G401 (cell line): ENCODE measurements at regions not wholly inside any gene's neighbourhood (a gene's known extent, or its start where the extent isn't known, plus 50 kb on each side); places are given as distances from the start of the nearest gene placed in this dataset.

Source experiments
- DNase-seq: peaks from one replicate; pipeline ENCODE4 v3.0.0-alpha.2; 2015; ENCODE audit warnings: low spot score
- in situ Hi-C: cut with HindIII; loops from 2 replicates; pipeline ENCODE4 v1.10.0; 2016; ENCODE audit warnings: low sequenced_read_pairs, mixed read lengths

GRCh38 chr5:77948476-77948875 lies 172.3 kb upstream of the TBCA start:
- DNase-seq: no peak
- in situ Hi-C loops: no loop called here

DNA sequence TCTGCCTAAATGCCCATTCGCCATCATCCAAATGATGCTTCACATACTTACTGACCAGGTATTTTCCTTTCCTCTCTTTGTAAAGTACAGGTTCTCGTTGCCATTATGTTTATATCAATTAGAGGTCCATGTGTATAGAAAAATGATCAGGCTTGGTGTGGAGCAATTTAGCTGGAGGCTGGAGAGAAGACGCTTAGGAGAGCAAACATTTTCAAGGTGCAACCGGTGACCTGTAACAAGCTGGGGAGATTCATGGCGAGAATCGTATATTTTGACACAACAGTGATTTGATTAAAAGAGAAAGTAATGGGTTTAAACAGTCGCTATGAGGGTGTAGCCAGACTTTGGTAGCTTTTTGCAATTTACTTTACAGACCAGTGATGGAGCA lies 170.9 kb upstream of the TBCA start:
- DNase-seq: no peak
- in situ Hi-C loops: no loop called here

DNA sequence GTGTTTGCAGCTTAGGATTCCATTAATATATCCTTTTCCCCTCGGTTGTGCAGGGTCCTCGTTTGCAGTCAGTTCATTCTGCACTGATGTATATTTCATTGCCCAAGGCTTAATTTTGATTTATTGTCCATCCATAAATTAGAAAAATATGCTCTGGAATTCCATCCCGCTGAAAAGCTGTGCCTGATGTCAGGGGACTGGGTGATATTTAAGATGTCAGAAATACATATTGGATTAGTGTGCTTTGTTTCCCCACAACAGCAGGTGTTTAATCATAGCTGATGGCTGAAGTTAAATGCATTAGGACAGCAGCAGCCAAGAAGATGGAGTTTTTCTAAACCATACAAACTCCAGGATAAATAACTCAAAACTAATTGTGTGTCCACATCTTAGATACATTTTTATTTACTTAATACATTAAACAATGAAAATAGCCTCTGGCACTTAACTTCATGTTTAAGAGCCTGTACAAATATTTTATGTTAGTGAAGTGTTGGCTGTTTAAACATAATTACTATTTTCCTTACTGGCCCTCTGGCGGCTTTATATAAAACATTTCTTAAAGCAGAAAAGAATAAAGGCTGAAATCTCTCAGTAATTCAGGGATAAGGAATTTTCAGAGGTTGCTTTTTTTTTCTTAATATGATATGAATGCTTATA lies 170.4 kb upstream of the TBCA start:
- DNase-seq: no peak
- in situ Hi-C loops: no loop called here

DNA sequence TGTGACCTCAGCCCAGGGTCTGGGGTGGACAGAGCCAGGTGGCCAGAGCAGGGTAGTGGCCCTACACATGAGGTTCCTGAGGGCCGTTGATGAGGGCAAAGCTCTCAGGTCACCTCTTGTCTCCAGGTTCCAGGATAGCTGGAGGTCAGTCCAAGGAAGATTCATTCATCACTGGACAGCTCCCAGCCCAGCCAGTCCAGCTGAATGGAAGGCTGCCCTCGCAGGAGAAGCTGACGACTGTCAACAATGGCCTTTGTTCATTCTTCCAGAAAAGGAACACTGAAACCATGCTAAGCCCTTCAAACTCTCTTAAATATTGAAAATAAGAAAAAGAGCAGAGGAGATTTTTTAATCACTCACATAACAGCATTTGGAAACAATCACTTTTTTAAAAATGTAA lies 169.7 kb upstream of the TBCA start:
- in situ Hi-C loops: no loop called here
- no peak for DNase-seq

- in situ Hi-C loops: no loop called here
These were observed 168.7 kb upstream of the TBCA start for GRCh38 chr5:77944757-77945340.

GRCh38 chr5:77943851-77944250 lies 167.7 kb upstream of the TBCA start:
- DNase-seq: no peak
- in situ Hi-C loops: no loop called here

More at GRCh38 chr5:77944757-77945340, 168.7 kb upstream of the TBCA start:
- DNase-seq: no peak

- in situ Hi-C loops: no loop called here
- DNase-seq: no peak
These were observed 166.6 kb upstream of the TBCA start for GRCh38 chr5:77942578-77943239.

DNA sequence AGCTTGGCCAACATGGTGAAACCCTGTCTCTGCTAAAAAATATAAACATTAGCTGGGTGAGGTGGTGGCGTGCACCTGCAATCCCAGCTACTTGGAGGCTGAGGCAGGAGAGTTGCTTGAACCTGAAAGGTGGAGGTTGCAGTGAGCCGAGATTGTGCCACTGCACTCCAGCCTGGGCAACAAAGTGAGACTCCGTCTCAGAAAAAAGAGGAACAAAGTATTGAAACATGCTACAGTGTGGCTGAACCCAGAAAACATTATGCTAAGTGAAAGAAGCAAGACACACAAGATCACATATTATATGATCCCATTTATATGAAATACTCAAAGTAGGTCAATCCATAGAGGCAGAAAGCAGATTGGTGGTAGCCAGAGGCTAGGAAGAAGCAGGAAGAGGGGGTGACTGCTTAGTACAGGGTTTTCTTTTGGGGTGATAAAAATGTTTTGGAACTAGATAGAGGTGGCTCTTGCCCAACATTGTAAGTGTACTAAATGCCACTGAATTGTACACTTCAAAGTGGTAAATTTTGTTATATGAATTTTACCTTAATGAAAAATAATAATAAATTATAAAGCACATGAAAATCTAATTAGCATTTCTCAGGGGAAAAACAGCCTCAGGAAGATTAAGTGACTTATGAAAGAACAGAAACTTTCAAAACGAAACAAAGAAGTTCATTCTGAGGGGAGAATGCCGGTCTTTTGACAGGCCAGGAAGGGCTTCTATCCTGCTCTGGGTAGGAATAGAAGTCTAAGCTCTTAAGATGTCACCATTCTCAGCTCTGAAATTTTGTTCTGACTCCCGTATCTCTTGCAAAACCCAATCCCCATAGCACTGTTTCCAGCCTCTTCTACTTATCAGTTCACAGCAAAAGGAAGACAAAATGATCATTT lies 161.1 kb upstream of the TBCA start:
- in situ Hi-C loops: no loop called here

GRCh38 chr5:77936365-77936693 lies 160.2 kb upstream of the TBCA start:
- no peak for DNase-seq
- in situ Hi-C loops: no loop called here

More for the DNA sequence above, 161.1 kb upstream of the TBCA start:
- no peak for DNase-seq

- no peak for DNase-seq
- in situ Hi-C loops: no loop called here
These were observed 159.6 kb upstream of the TBCA start for GRCh38 chr5:77935506-77936364.

- no peak for DNase-seq
- in situ Hi-C loops: no loop called here
These were observed 152.7 kb upstream of the TBCA start for GRCh38 chr5:77928776-77929300.

DNA sequence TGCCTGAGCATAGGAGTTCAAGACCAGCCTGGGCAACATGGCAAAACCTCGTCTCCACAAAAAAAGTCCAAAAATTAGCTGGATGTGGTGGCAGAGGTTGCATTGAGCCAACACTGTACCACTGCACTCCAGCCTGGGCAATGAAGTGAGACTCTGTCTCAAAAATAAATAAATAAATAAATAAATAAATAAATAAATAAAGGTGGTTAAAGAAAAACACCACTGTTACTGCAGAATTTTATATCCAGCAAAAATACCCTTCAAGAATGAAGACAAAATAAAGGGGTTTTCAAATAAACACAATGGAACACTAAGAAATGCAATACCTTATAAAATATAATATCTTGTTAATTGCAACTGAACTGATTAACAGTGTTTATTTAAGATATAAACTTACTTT lies 150.2 kb upstream of the TBCA start:
- in situ Hi-C loops: no loop called here
- no peak for DNase-seq

DNA sequence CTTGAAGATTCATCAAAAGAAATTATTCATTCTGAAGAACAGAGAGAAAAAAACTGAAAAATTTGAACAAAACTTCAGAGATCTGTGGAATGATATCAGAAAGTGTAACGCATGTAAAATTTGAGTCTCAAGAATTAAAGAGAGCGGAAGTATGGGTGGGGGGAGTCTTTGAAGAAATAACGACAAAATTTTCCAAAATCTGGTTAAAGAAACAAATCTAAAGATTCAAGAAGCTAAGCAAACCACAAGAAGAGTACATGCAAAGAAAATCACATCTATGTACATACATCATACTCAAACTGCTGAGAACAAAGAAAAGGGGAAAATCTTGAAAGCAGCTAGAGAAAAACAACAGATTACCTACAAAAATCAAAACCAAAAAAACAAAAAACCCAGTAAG lies 149.4 kb upstream of the TBCA start:
- in situ Hi-C loops: no loop called here
- DNase-seq: no peak

DNA sequence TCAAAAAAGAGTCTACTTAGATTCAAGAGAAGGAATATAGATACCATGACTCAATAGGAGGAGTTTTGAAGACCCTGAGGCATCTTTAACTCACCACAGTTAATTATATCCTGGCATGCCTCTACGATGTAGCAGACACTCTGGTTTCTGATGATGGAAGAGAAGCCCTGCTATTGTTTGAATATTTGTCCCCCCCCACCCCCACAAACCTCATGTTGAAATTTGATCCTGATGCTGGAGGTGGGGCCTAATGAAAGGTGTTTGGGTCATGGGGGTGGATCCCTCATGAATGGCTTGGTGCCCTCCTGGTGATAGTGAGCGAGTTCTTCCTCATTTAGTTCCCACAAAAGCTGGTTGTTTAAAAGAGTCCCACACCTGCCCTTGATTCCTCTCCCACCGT lies 147.9 kb upstream of the TBCA start:
- in situ Hi-C loops: no loop called here

GRCh38 chr5:77923666-77924065 lies 147.5 kb upstream of the TBCA start:
- no peak for DNase-seq
- in situ Hi-C loops: no loop called here

More for the DNA sequence above, 147.9 kb upstream of the TBCA start:
- DNase-seq: no peak

DNA sequence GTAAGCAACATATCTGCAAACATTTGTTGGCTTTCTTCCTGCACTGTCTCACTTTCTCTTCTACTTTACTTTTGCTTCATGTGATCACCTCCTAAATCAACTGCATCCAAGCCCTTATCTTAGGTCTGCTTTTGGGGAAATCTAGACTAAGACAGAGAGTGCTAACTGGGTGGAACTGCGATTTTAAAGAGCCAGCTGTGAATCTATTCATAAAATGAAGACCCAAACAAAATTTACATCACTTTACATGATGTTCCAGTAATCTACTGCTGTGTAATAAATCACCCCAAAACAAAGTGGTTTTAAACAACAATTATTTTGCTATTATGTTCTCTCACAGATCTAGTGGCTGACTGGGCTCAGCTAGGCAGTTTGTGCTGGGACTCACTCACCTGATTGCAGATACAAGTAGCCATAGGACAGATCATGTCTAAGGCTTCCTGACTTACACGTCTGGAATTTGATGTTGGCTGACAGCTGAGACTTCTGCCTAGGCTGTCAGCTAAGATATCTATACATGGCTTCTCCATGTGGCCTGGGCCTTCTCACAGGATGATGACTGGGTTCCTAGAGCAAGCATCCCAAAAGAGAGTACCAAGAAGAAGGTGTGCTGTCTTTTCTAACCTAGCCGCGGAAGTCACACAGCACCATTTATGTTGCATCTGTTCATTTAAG lies 145.1 kb upstream of the TBCA start:
- no peak for DNase-seq
- in situ Hi-C loops: no loop called here

DNA sequence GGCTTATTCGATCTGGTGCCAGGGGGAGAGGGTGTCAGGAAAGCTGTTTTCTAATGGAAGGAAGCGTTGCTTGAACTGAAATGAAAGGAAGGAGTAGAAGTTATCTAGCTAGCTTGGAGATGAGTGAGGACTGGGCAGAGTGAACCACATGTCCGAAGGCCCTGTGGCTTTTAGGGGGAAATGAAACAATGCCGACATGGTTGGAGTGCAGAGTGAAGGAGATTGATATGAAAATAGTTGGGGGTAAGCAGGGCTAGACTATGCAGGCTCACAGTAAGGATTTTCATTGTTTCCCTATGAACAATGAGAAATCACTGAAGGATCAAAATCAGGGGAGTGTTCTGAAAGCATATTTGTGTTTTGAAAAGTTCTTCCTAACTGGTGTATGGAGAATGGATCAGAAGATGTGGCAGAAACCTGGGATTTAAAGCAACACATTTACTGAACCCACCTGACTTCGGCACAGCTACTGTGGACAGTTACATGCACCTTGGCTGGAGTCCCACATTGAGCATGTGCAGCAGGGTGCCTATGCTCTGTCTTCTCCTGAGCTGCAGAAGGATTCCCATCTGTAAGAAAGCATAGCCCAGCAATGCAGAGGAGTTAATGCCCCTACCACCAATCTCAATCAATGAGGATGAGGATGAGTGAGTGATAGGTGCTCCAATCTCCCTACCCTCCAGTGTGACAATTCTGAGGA lies 144.4 kb upstream of the TBCA start:
- DNase-seq: no peak
- in situ Hi-C loops: no loop called here

- DNase-seq: no peak
- in situ Hi-C loops: no loop called here
These were observed 139.2 kb upstream of the TBCA start for GRCh38 chr5:77915346-77915745.
